ENCODE measurements at regions not wholly inside any gene's neighbourhood (a gene's known extent, or its start where the extent isn't known, plus 50 kb on each side); places are given as distances from the start of the nearest gene placed in this dataset.
"Not testable (repeated sequence)": the region's sequence is repeated elsewhere in the genome, so short reads cannot be mapped to it uniquely, and the experiment has no call there.

DNA sequence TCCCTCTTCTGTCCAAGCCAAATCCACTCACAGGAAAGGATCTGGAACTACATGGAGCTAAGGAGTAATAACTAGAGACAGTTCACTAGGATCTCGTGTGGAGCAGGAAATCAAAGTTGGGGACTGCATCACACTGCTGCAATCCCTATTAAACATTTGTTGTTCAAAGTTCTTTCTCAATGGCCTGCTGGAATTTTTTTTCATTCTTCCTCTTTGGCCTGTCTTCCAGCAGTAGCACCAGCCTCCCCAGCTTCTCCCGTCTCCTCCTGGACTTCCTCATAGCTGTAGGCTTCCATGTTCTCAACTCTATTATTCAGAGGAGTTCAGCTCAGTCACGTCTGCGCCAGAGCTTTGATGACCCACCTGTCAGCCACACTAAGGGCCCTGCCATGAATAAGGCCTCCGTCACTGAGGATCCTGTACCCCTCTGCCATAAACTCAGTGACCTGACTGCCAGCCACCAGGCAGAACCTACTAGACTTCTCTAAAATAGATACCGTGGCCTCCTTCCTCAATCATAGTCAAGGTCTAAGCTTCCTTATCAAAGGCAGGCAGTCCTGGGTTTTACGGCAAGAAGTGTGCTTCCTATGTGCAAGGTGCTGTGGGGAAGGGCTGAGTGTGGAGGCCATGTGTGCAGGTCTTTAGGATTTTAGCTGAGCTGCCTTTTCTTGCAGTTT is 60.9 kb upstream of the PLGLB2 start:
- DNase-seq (ENCODE audit: low spot score); intact Hi-C loops (cut with micrococcal nuclease); H3K4me1 Mint-ChIP-seq (ENCODE audit: low read depth); H3K36me3 Mint-ChIP-seq (ENCODE audit: low read depth); H3K9me3 Mint-ChIP-seq; H3K27ac Mint-ChIP-seq; H3K27me3 Mint-ChIP-seq (ENCODE audit: low read depth); H3K4me3 Mint-ChIP-seq (ENCODE audit: low read depth): not testable (repeated sequence)

DNA sequence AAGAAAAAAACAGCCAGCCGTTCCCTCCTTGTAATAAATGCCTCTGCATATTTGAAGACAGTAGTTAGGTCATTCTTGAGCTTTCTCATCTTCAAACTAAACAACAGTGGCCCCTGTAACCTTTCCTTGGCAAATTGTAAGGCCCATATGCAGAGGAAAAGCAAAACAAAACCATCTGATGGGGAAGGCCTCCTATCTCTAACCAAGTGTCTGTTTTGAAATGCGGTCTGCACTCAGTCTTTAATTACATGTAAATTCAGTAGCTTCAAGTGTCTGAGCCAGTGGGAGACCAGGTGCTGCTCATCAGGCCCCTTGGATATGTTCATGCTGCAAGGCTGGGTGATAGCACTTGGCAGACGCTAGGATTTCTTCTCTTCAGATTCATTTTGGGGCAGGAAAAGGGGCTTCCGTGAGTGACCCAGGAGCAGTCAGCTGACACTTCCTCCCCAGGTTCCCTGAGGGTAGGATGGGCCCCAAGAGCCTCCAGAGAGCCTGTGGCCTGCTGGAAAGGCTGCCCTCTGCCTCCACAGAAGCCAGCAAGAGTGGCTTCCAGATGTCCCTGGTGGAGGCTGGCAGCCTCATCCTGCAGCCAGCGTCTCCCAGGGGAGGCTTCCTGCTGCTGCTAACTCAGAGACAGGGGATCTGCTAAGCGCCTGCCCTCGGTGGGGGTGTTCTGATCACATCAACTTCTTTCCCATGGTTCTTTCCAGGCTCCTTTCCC is 60.2 kb upstream of the PLGLB2 start:
- H3K4me1 Mint-ChIP-seq (ENCODE audit: low read depth); H3K4me3 Mint-ChIP-seq (ENCODE audit: low read depth); H3K27ac Mint-ChIP-seq; H3K27me3 Mint-ChIP-seq (ENCODE audit: low read depth); intact Hi-C loops (cut with micrococcal nuclease); H3K36me3 Mint-ChIP-seq (ENCODE audit: low read depth); H3K9me3 Mint-ChIP-seq; DNase-seq (ENCODE audit: low spot score): not testable (repeated sequence)

DNA sequence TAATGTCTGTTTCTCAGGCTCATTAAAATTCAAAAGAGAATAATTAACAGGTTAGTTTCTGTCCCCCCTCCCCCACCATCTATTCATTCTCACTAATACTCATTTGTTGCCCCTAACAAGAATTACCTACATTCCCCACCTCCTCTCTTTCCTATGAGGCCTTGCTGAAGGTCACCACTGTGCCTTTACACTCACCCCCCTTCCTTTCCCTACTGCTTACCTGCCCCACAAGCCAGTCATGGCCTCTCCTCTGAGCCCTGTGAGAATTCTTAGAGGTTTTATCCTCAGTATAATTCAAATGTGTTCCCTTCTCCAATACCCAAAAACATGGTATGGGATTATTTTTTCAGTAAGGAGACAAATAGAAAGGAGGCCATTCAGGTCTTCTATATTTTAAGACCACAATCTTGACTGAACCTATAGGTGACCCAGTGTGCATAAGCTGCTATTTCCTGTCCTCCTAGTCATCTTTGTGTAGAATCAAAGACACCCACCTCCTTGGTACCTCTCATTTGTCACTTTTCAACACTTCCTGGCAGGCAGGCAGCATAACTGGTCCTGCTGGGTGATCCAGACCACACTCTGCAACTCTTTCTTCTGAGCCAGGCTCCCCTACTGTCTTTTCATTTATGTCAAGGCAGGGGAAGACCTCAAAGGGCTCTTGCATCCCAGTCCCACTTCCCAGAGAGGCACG is 55.8 kb upstream of the PLGLB2 start:
- H3K9me3 Mint-ChIP-seq; DNase-seq (ENCODE audit: low spot score); H3K4me1 Mint-ChIP-seq (ENCODE audit: low read depth); H3K36me3 Mint-ChIP-seq (ENCODE audit: low read depth); intact Hi-C loops (cut with micrococcal nuclease); H3K27me3 Mint-ChIP-seq (ENCODE audit: low read depth); H3K4me3 Mint-ChIP-seq (ENCODE audit: low read depth): not testable (repeated sequence)
- H3K27ac Mint-ChIP-seq: peak overlapping the region; percentile 91

DNA sequence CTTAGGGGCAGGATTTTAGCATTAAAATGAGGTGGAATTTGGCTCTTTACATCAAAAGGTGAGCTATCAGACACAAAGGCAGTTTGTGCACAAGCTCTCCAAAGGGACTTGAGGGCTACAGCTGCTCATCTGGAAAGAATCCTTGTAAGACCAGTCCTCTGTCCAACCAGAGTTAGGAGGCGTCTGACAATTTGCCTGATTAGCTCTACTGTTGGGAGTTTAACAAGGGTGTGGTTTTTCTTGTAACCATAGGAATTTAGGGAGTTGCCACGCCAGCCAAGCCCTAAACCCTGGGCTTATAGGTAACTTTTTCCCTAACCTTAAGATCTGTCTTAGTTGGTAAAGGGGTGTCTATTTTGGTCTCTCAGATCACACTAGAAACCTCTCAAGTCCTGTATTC is 55.0 kb upstream of the PLGLB2 start:
- H3K4me1 Mint-ChIP-seq (ENCODE audit: low read depth); H3K9me3 Mint-ChIP-seq; H3K27ac Mint-ChIP-seq; H3K36me3 Mint-ChIP-seq (ENCODE audit: low read depth); DNase-seq (ENCODE audit: low spot score); H3K4me3 Mint-ChIP-seq (ENCODE audit: low read depth); intact Hi-C loops (cut with micrococcal nuclease); H3K27me3 Mint-ChIP-seq (ENCODE audit: low read depth): not testable (repeated sequence)

DNA sequence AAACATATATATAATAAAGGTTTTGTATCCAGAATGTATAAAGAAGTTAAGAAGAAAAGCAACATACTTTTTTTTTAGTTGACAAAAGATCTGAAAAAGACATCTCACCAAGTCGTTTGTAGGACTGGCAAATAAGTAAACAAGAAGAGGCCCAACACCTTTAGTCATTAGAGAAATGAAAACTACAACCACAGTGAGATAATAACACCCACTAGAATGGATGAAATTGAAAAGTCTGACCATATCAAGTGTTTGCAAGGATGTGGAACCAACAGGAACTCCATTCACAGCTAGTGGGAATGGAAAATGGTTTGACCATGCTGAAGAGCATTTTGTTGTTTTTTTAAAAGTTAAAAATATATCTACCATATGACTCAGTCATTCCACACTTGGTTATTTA is 54.0 kb upstream of the PLGLB2 start:
- H3K27ac Mint-ChIP-seq; H3K36me3 Mint-ChIP-seq (ENCODE audit: low read depth); H3K27me3 Mint-ChIP-seq (ENCODE audit: low read depth); DNase-seq (ENCODE audit: low spot score); intact Hi-C loops (cut with micrococcal nuclease); H3K9me3 Mint-ChIP-seq; H3K4me1 Mint-ChIP-seq (ENCODE audit: low read depth); H3K4me3 Mint-ChIP-seq (ENCODE audit: low read depth): not testable (repeated sequence)

DNA sequence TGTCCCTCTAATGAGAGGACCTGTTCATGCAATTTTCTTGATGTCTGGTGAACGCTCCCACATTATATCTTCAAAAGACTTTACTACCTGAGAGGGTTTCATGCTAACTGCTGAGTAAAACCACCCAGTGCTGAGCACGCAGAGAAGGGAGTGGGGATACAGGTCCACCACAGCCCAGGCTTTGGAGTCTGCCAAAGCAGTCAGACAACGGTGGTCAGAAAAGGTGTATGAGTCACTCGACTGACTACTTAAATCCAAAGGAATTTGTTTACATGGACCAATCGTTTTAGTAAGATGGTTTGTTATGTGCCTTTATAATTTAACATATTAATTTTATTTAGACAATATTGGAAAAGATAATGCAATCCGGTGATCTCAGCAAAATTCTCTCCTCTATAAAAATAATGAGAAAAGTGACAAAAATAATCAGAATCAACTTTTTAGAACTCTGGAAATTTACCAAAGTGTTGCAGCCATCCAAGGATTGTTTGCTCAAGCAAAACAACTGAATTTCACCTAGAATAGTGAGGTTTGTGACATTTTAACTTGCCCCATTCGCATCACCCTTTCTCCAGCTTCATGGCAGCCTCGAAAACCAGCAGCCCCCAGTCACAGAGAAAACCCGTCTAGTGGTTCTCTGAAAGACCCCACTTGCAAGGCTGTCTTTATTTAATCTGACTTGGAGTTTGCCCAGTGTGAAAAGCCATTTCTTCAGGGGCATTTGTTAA is 52.1 kb upstream of the PLGLB2 start:
- H3K27ac Mint-ChIP-seq; intact Hi-C loops (cut with micrococcal nuclease): not testable (repeated sequence)

More for the DNA sequence above, 52.1 kb upstream of the PLGLB2 start:
- not testable (repeated sequence) for H3K4me1 Mint-ChIP-seq (ENCODE audit: low read depth); H3K9me3 Mint-ChIP-seq; H3K27me3 Mint-ChIP-seq (ENCODE audit: low read depth); H3K36me3 Mint-ChIP-seq (ENCODE audit: low read depth); H3K4me3 Mint-ChIP-seq (ENCODE audit: low read depth); DNase-seq (ENCODE audit: low spot score)

Data from activated T-helper 2 cell treated with anti-CD3 and anti-CD28 coated beads, Interferon-gamma antibody, Interleukin-2, Interleukin-4, amounts not matched to agents 10 μg/mL and 5 μg/mL and 100 μg/mL, durations not matched to agents 14 hours and 24 hours and 36 hours (primary cell).